ENCODE measurements at regions not wholly inside any gene's neighbourhood (a gene's known extent, or its start where the extent isn't known, plus 50 kb on each side); places are given as distances from the start of the nearest gene placed in this dataset.

GRCh38 chr3:191952186-191952585 lies 491.2 kb downstream of the PYDC2 start:
- TF ChIP-seq ZNF274 (IDR thresholded peaks at IDR 0.05; ENCODE audit: low read depth, low read length) (no peak), SUZ12 (IDR thresholded peaks at IDR 0.05; ENCODE audit: extremely low read depth, insufficient read depth, insufficient read length) (no peak)

Data from NT2/D1 (cell line).